Non-pigmented ciliary epithelial cell (primary cell): ENCODE measurements at regions not wholly inside any gene's neighbourhood (a gene's known extent, or its start where the extent isn't known, plus 50 kb on each side); places are given as distances from the start of the nearest gene placed in this dataset.
"Not testable (repeated sequence)": the region's sequence is repeated elsewhere in the genome, so short reads cannot be mapped to it uniquely, and the experiment has no call there.

ENCODE experiments used
- DNase-seq: peaks from one replicate; pipeline ENCODE4 v3.0.0-alpha.2; 2010; ENCODE audit warnings: low read depth

- no peak for DNase-seq
Measured at GRCh38 chrX:437661-438390, 51.1 kb upstream of the PPP2R3B start.

- DNase-seq, result no peak
Measured at GRCh38 chrX:439241-439640, 52.5 kb upstream of the PPP2R3B start.

- no peak for DNase-seq
Measured at GRCh38 chrX:439719-440118, 53.0 kb upstream of the PPP2R3B start.

GRCh38 chrX:440636-441035 lies 53.9 kb upstream of the PPP2R3B start:
- no peak for DNase-seq

- DNase-seq, result no peak
Measured at GRCh38 chrX:443536-444210, 57.0 kb upstream of the PPP2R3B start.

GRCh38 chrX:444305-444704 lies 57.6 kb upstream of the PPP2R3B start:
- DNase-seq, result no peak

- DNase-seq, result no peak
Measured at GRCh38 chrX:445727-446126, 59.0 kb upstream of the PPP2R3B start.

GRCh38 chrX:446245-446644 lies 59.5 kb upstream of the PPP2R3B start:
- DNase-seq, result no peak

- DNase-seq, result no peak
Measured at GRCh38 chrX:447052-447451, 60.3 kb upstream of the PPP2R3B start.

- not testable (repeated sequence) for DNase-seq
Measured at GRCh38 chrX:451750-452149, 65.0 kb upstream of the PPP2R3B start.

GRCh38 chrX:452598-452997 lies 65.9 kb upstream of the PPP2R3B start:
- DNase-seq, result no peak

GRCh38 chrX:454514-454913 lies 67.8 kb upstream of the PPP2R3B start:
- DNase-seq, result not testable (repeated sequence)

GRCh38 chrX:455199-455598 lies 68.5 kb upstream of the PPP2R3B start:
- DNase-seq, result no peak

- DNase-seq, result no peak
Measured at GRCh38 chrX:455673-456072, 69.0 kb upstream of the PPP2R3B start.

- DNase-seq, result no peak
Measured at GRCh38 chrX:456146-456545, 69.4 kb upstream of the PPP2R3B start.

- no peak for DNase-seq
Measured at GRCh38 chrX:456551-457291, 70.0 kb upstream of the PPP2R3B start.

GRCh38 chrX:457292-457679 lies 70.6 kb upstream of the PPP2R3B start:
- no peak for DNase-seq

GRCh38 chrX:458631-459061 lies 71.9 kb upstream of the PPP2R3B start:
- DNase-seq, result no peak

GRCh38 chrX:459611-460010 lies 72.9 kb upstream of the PPP2R3B start:
- DNase-seq, result no peak

- DNase-seq, result no peak
Measured at GRCh38 chrX:460116-460515, 73.4 kb upstream of the PPP2R3B start.

GRCh38 chrX:460823-461640 lies 74.3 kb upstream of the PPP2R3B start:
- no peak for DNase-seq

GRCh38 chrX:462853-463252 lies 76.1 kb upstream of the PPP2R3B start:
- DNase-seq, result no peak
